ENCODE measurements at regions not wholly inside any gene's neighbourhood (a gene's known extent, or its start where the extent isn't known, plus 50 kb on each side); places are given as distances from the start of the nearest gene placed in this dataset.

DNA sequence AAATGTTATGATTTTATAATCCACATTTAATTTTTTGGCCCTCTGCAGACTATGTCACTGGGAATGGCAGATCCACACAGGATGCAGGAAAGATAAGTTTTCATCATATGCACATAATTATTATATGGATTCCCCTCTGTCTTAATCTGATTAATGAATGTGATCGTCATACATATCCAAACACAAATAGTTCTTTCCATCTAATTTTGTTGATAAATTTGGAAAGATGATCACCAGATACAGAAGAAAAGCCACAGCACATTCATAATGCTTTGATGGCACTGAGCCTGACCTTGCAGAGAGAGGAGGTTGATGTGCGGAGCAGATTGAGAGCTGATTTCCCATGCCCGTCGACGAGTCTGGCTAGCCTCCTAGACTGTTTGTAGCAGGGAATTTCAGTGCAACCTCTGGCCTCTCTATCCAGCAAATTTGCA lies 471.5 kb downstream of the EPM2A start:
- Mint-ChIP-seq H3K27ac (no peak overlapping the region), H3K4me3 (no peak overlapping the region), H3K4me1 (no peaks in the 10 kb centered on the region), H3K36me3 (no peaks in the 10 kb centered on the region), H3K27me3 (peaks cover 4% of the 10 kb centered on the region), H3K9me3 (peaks cover 0 to under 1% (median 0%) of the 10 kb centered on the region in 7 donors)
- Histone ChIP-seq H3K4me1 (ENCODE audit: control insufficient read depth, insufficient read depth, low read length, poor library complexity, severe bottlenecking) (no peaks in the 10 kb centered on the region), H3K27me3 (ENCODE audit: control insufficient read depth, insufficient read depth, low read length) (no peaks in the 10 kb centered on the region), H3K9me3 (ENCODE audit: control insufficient read depth in 2 of 2, low read length in 2 of 2) (no peaks in the 10 kb centered on the region), H3K36me3 (ENCODE audit: control insufficient read depth, insufficient read depth, low read length) (no peaks in the 10 kb centered on the region), H3K4me3 (ENCODE audit: low read depth, low read length) (no peak overlapping the region), H3K27ac (ENCODE audit: insufficient read depth, low read length, poor library complexity, severe bottlenecking) (no peak overlapping the region)
- ATAC-seq (ENCODE audit: low read depth in 2 of 2) = no peak
- no peak for DNase-seq

- H3K27ac Mint-ChIP-seq = no peak overlapping the region
- no peaks in the 10 kb centered on the region for H3K4me1 Mint-ChIP-seq
- no peaks in the 10 kb centered on the region for H3K9me3 Mint-ChIP-seq
- no peaks in the 10 kb centered on the region for H3K27me3 ChIP-seq (ENCODE audit: control insufficient read depth, insufficient read depth, low read length)
- no peaks in the 10 kb centered on the region for H3K9me3 ChIP-seq (ENCODE audit: control insufficient read depth in 2 of 2, low read length in 2 of 2)
- no peak for DNase-seq
- H3K4me1 ChIP-seq (ENCODE audit: control insufficient read depth, insufficient read depth, low read length, poor library complexity, severe bottlenecking) = no peaks in the 10 kb centered on the region
- ATAC-seq (ENCODE audit: low read depth in 2 of 2) = no peak
- no peaks in the 10 kb centered on the region for H3K36me3 Mint-ChIP-seq
- no peaks in the 10 kb centered on the region for H3K36me3 ChIP-seq (ENCODE audit: control insufficient read depth, insufficient read depth, low read length)
- no peak overlapping the region for H3K27ac ChIP-seq (ENCODE audit: insufficient read depth, low read length, poor library complexity, severe bottlenecking)
- H3K4me3 Mint-ChIP-seq = no peak overlapping the region
- no peak overlapping the region for H3K4me3 ChIP-seq (ENCODE audit: low read depth, low read length)
- peaks cover 4% of the 10 kb centered on the region for H3K27me3 Mint-ChIP-seq
These were observed 468.8 kb downstream of the EPM2A start for GRCh38 chr6:145266432-145267075.

DNA sequence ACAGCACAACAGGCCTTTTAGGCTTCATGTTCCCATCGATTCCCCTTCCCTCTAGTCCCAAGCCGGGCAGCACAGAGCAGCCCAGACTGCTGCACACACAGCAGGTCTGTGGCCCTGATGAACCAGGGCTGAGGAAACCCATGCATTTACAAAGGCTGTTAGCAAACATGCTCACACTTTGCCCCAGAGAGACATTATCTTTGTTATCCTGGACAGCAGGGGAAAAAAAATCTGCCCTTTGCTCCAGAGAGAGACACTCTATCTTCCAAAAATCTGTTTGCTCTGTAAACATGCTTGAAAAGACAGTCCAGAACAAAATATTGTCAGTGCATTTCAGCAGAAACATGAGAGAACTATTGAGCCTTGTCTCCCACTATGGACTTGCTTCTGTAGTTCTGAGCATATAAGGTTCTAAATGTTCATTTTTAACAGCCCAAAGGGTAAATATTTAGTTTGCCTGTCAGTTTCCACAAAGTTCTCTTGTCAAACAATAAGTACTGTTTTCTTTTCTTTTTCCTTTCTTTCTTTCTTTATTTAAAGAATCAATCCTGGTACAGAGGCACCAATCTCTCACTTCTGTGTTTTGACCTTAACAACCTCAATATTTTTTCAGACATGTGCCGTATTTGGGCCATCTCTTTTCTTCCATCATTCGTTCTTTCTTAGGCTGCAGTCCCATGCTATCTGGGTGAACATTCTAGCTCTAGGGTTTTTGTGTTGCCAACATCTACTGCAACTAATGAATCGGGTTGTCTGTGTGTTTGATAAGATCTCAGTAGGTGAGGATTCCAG lies 468.0 kb downstream of the EPM2A start:
- H3K27ac Mint-ChIP-seq = no peak overlapping the region
- no peaks in the 10 kb centered on the region for H3K36me3 Mint-ChIP-seq
- no peaks in the 10 kb centered on the region for H3K4me1 Mint-ChIP-seq
- H3K4me3 ChIP-seq (ENCODE audit: low read depth, low read length) = no peak overlapping the region
- no peak overlapping the region for H3K27ac ChIP-seq (ENCODE audit: insufficient read depth, low read length, poor library complexity, severe bottlenecking)
- peaks cover 4% of the 10 kb centered on the region for H3K27me3 Mint-ChIP-seq
- H3K9me3 Mint-ChIP-seq = no peaks in the 10 kb centered on the region
- H3K27me3 ChIP-seq (ENCODE audit: control insufficient read depth, insufficient read depth, low read length) = no peaks in the 10 kb centered on the region
- H3K36me3 ChIP-seq (ENCODE audit: control insufficient read depth, insufficient read depth, low read length) = no peaks in the 10 kb centered on the region
- H3K9me3 ChIP-seq (ENCODE audit: control insufficient read depth in 2 of 2, low read length in 2 of 2) = no peaks in the 10 kb centered on the region
- no peak for DNase-seq
- no peak overlapping the region for H3K4me3 Mint-ChIP-seq
- ATAC-seq (ENCODE audit: low read depth in 2 of 2) = no peak
- H3K4me1 ChIP-seq (ENCODE audit: control insufficient read depth, insufficient read depth, low read length, poor library complexity, severe bottlenecking) = no peaks in the 10 kb centered on the region

DNA sequence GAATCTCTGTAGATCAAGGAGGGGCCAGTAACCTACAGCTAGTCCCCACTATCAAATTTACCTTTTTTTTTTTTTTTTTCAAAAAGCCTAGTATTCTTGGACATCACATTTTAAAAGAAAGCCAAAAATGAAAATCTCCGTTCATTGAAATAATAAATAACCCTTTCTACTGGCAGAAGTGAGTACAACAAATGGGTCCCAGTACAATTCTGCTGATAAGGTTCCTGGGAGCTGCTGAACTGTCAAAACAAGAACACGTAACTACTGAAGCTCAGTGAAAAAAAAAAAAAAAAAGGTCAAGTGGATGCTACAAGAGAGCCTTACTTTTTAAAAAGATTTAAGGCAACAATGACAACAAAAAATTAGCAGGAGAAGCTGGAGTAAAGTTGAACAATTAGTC lies 464.9 kb downstream of the EPM2A start:
- Histone ChIP-seq H3K4me3 (ENCODE audit: low read depth, low read length) (no peak overlapping the region), H3K9me3 (ENCODE audit: control insufficient read depth in 2 of 2, low read length in 2 of 2) (no peaks in the 10 kb centered on the region), H3K36me3 (ENCODE audit: control insufficient read depth, insufficient read depth, low read length) (no peaks in the 10 kb centered on the region), H3K27me3 (ENCODE audit: control insufficient read depth, insufficient read depth, low read length) (no peaks in the 10 kb centered on the region), H3K27ac (ENCODE audit: insufficient read depth, low read length, poor library complexity, severe bottlenecking) (no peak overlapping the region), H3K4me1 (ENCODE audit: control insufficient read depth, insufficient read depth, low read length, poor library complexity, severe bottlenecking) (no peaks in the 10 kb centered on the region)
- H3K36me3 Mint-ChIP-seq = no peaks in the 10 kb centered on the region
- ATAC-seq (ENCODE audit: low read depth in 2 of 2) (no peak), DNase-seq (no peak)
- H3K4me1 Mint-ChIP-seq = no peaks in the 10 kb centered on the region
- no peak overlapping the region for H3K4me3 Mint-ChIP-seq
- no peak overlapping the region for H3K27ac Mint-ChIP-seq
- H3K9me3 Mint-ChIP-seq = no peaks in the 10 kb centered on the region
- H3K27me3 Mint-ChIP-seq = peaks cover 9% of the 10 kb centered on the region

DNA sequence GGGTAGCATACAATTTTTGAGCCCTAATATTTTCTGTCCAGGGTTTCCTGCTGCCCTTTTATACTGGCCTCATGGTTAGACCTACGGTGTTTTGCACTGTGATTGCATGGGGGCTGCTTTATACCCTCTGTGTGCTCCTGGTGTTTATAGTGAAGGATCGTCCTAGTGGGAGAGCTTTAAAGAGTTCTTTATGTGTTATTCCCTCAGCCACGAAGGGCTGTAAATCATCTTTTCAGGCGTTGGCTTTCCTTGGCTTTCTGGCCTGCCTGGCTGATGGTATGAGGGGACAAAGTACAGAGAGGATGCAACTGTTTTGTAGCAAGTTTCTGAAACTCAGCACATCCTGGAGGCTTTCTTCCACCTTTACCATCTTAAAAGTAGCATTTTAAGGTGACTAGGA lies 464.3 kb downstream of the EPM2A start:
- no peaks in the 10 kb centered on the region for H3K36me3 Mint-ChIP-seq
- ATAC-seq (ENCODE audit: low read depth in 2 of 2) (no peak), DNase-seq (no peak)
- H3K9me3 ChIP-seq (ENCODE audit: control insufficient read depth in 2 of 2, low read length in 2 of 2) = no peaks in the 10 kb centered on the region
- H3K4me1 Mint-ChIP-seq = no peaks in the 10 kb centered on the region
- no peaks in the 10 kb centered on the region for H3K36me3 ChIP-seq (ENCODE audit: control insufficient read depth, insufficient read depth, low read length)
- H3K27ac ChIP-seq (ENCODE audit: insufficient read depth, low read length, poor library complexity, severe bottlenecking) = no peak overlapping the region
- peaks cover 9% of the 10 kb centered on the region for H3K27me3 Mint-ChIP-seq
- H3K4me3 ChIP-seq (ENCODE audit: low read depth, low read length) = no peak overlapping the region
- H3K4me3 Mint-ChIP-seq = no peak overlapping the region
- no peaks in the 10 kb centered on the region for H3K4me1 ChIP-seq (ENCODE audit: control insufficient read depth, insufficient read depth, low read length, poor library complexity, severe bottlenecking)
- H3K27ac Mint-ChIP-seq = no peak overlapping the region
- no peaks in the 10 kb centered on the region for H3K9me3 Mint-ChIP-seq
- no peaks in the 10 kb centered on the region for H3K27me3 ChIP-seq (ENCODE audit: control insufficient read depth, insufficient read depth, low read length)

GRCh38 chr6:145271577-145271976 lies 463.7 kb downstream of the EPM2A start:
- no peaks in the 10 kb centered on the region for H3K4me1 Mint-ChIP-seq

DNA sequence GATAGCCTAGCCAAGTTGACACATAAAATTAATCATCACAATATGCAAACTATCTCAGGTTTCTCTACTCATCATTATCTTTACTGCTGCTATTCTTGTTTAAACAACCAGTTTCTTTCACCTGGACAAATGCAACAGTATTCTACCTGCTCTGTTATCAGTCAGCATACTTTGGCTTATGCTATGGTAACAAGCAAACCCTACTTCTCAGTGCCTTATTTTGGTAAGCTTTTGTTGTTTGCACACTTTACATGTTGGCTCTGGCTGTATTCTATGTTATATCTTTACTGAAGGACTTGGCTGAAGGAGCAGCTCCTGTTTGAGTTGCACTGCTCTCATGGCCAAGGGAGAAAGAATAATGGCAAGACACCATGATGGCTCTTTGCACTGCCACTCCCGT lies 463.1 kb downstream of the EPM2A start:
- DNase-seq (no peak), ATAC-seq (ENCODE audit: low read depth in 2 of 2) (no peak)
- no peak overlapping the region for H3K4me3 Mint-ChIP-seq
- H3K4me3 ChIP-seq (ENCODE audit: low read depth, low read length) = no peak overlapping the region
- H3K9me3 Mint-ChIP-seq = no peaks in the 10 kb centered on the region
- no peaks in the 10 kb centered on the region for H3K27me3 ChIP-seq (ENCODE audit: control insufficient read depth, insufficient read depth, low read length)
- no peaks in the 10 kb centered on the region for H3K36me3 Mint-ChIP-seq
- H3K27me3 Mint-ChIP-seq = peaks cover 9% of the 10 kb centered on the region
- no peaks in the 10 kb centered on the region for H3K4me1 ChIP-seq (ENCODE audit: control insufficient read depth, insufficient read depth, low read length, poor library complexity, severe bottlenecking)
- no peaks in the 10 kb centered on the region for H3K36me3 ChIP-seq (ENCODE audit: control insufficient read depth, insufficient read depth, low read length)
- no peak overlapping the region for H3K27ac ChIP-seq (ENCODE audit: insufficient read depth, low read length, poor library complexity, severe bottlenecking)
- H3K9me3 ChIP-seq (ENCODE audit: control insufficient read depth in 2 of 2, low read length in 2 of 2) = no peaks in the 10 kb centered on the region
- no peak overlapping the region for H3K27ac Mint-ChIP-seq
- no peaks in the 10 kb centered on the region for H3K4me1 Mint-ChIP-seq

More at GRCh38 chr6:145271577-145271976, 463.7 kb downstream of the EPM2A start:
- Histone ChIP-seq H3K9me3 (ENCODE audit: control insufficient read depth in 2 of 2, low read length in 2 of 2) (no peaks in the 10 kb centered on the region), H3K4me1 (ENCODE audit: control insufficient read depth, insufficient read depth, low read length, poor library complexity, severe bottlenecking) (no peaks in the 10 kb centered on the region), H3K4me3 (ENCODE audit: low read depth, low read length) (no peak overlapping the region), H3K27ac (ENCODE audit: insufficient read depth, low read length, poor library complexity, severe bottlenecking) (no peak overlapping the region), H3K27me3 (ENCODE audit: control insufficient read depth, insufficient read depth, low read length) (no peaks in the 10 kb centered on the region), H3K36me3 (ENCODE audit: control insufficient read depth, insufficient read depth, low read length) (no peaks in the 10 kb centered on the region)
- Mint-ChIP-seq H3K9me3 (no peaks in the 10 kb centered on the region), H3K4me3 (no peak overlapping the region), H3K36me3 (no peaks in the 10 kb centered on the region), H3K27me3 (peaks cover 9% of the 10 kb centered on the region), H3K27ac (no peak overlapping the region)
- DNase-seq (no peak), ATAC-seq (ENCODE audit: low read depth in 2 of 2) (no peak)

DNA sequence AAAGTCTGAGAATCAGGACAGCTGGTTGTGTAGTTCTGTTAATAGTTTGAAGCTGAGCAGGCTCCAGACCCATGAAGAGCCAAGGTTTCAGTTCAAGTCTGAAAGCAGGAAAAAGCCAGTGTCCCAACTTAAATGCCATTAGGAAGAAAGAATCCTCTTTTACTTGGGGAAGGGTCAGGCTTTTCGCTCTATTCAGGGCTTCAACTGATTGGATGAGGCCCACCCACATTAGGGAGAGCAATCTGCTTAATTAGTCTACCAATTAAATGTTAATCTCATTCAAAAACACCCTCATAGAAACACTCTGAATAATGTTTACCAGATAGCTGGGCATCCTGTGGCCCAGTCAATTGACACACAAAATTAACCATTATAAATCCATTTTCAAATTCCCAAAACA lies 462.2 kb downstream of the EPM2A start:
- Mint-ChIP-seq H3K36me3 (no peaks in the 10 kb centered on the region), H3K27ac (no peak overlapping the region), H3K27me3 (peaks cover 5% of the 10 kb centered on the region), H3K4me1 (no peaks in the 10 kb centered on the region), H3K9me3 (no peaks in the 10 kb centered on the region), H3K4me3 (no peak overlapping the region)
- ATAC-seq (ENCODE audit: low read depth in 2 of 2) (no peak), DNase-seq (no peak)
- no peaks in the 10 kb centered on the region for H3K27me3 ChIP-seq (ENCODE audit: control insufficient read depth, insufficient read depth, low read length)
- H3K27ac ChIP-seq (ENCODE audit: insufficient read depth, low read length, poor library complexity, severe bottlenecking) = no peak overlapping the region
- H3K4me3 ChIP-seq (ENCODE audit: low read depth, low read length) = no peak overlapping the region
- H3K4me1 ChIP-seq (ENCODE audit: control insufficient read depth, insufficient read depth, low read length, poor library complexity, severe bottlenecking) = no peaks in the 10 kb centered on the region
- no peaks in the 10 kb centered on the region for H3K9me3 ChIP-seq (ENCODE audit: control insufficient read depth in 2 of 2, low read length in 2 of 2)
- no peaks in the 10 kb centered on the region for H3K36me3 ChIP-seq (ENCODE audit: control insufficient read depth, insufficient read depth, low read length)
